ENCODE measurements at regions not wholly inside any gene's neighbourhood (a gene's known extent, or its start where the extent isn't known, plus 50 kb on each side); places are given as distances from the start of the nearest gene placed in this dataset.

- Histone ChIP-seq H3K27me3 (ENCODE audit: insufficient read depth, low read length) (no peaks in the 10 kb centered on the region), H3K9ac (ENCODE audit: extremely low read depth, insufficient read length, low read length) (no peak overlapping the region), H4K20me1 (ENCODE audit: control insufficient read depth, insufficient read depth, insufficient read length) (no peaks in the 10 kb centered on the region), H3K56ac (ENCODE audit: insufficient read length, low read depth, low read length) (no peak overlapping the region), H4K8ac (replicated peaks; ENCODE audit: insufficient read length, low read depth, low read length) (no peak overlapping the region), H2AFZ (ENCODE audit: low read length) (no peak overlapping the region), H3K14ac (ENCODE audit: insufficient read depth, low read length) (no peak overlapping the region), H4K91ac (ENCODE audit: insufficient read length, low read depth, low read length) (no peak overlapping the region), H3K23ac (ENCODE audit: insufficient read length, low read depth, low read length) (no peak overlapping the region), H2BK12ac (ENCODE audit: insufficient read length, low read depth, low read length) (no peak overlapping the region), H3K18ac (ENCODE audit: insufficient read length, low read depth, low read length) (no peak overlapping the region), H4K5ac (ENCODE audit: insufficient read length, low read depth, low read length) (no peak overlapping the region), H2BK120ac (ENCODE audit: low read depth, low read length, poor library complexity, severe bottlenecking) (no peak overlapping the region), H3K79me2 (ENCODE audit: insufficient read depth, low read length) (no peaks in the 10 kb centered on the region), H3K27ac (ENCODE audit: insufficient read length, low read depth, low read length) (no peak overlapping the region), H3T11ph (ENCODE audit: low read length) (no peak overlapping the region), H2BK20ac (ENCODE audit: low read depth, low read length, poor library complexity, severe bottlenecking) (no peak overlapping the region), H3K79me1 (ENCODE audit: insufficient read depth, low read depth, low read length, poor library complexity, severe bottlenecking) (no peaks in the 10 kb centered on the region), H2AK5ac (ENCODE audit: insufficient read length, low read length) (no peak overlapping the region), H3K23me2 (ENCODE audit: insufficient read length, low read depth, low read length, poor library complexity, severe bottlenecking) (no peaks in the 10 kb centered on the region), H3K4me1 (ENCODE audit: insufficient read depth, low read length) (no peaks in the 10 kb centered on the region), H2BK15ac (ENCODE audit: low read depth, low read length) (no peak overlapping the region), H2BK5ac (ENCODE audit: insufficient read length, low read length) (no peak overlapping the region), H3K4ac (ENCODE audit: low read depth, low read length) (no peak overlapping the region), H3K9me3 (ENCODE audit: control insufficient read depth, low read depth, low read length) (no peaks in the 10 kb centered on the region), H3K4me2 (ENCODE audit: insufficient read depth, insufficient read length, low read length) (no peak overlapping the region)
- H3K36me3 Mint-ChIP-seq (ENCODE audit: insufficient read depth in 1 of 3, low read depth in 3 of 3) = peaks cover 0 to 2% (median 0%) of the 10 kb centered on the region in 3 experiments; a peak in 1 of 7 replicates
- no CpG with 5 or more reads among the region's 2 CpGs for WGBS (ENCODE audit: extremely low coverage, insufficient read length, low lambda C conversion rate)
- TF ChIP-seq, protein P1, sequence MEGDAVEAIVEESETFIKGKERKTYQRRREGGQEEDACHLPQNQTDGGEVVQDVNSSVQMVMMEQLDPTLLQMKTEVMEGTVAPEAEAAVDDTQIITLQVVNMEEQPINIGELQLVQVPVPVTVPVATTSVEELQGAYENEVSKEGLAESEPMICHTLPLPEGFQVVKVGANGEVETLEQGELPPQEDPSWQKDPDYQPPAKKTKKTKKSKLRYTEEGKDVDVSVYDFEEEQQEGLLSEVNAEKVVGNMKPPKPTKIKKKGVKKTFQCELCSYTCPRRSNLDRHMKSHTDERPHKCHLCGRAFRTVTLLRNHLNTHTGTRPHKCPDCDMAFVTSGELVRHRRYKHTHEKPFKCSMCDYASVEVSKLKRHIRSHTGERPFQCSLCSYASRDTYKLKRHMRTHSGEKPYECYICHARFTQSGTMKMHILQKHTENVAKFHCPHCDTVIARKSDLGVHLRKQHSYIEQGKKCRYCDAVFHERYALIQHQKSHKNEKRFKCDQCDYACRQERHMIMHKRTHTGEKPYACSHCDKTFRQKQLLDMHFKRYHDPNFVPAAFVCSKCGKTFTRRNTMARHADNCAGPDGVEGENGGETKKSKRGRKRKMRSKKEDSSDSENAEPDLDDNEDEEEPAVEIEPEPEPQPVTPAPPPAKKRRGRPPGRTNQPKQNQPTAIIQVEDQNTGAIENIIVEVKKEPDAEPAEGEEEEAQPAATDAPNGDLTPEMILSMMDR (conservative IDR thresholded peaks at IDR 0.05) = no peak
- H3K27me3 Mint-ChIP-seq (ENCODE audit: low read depth) = no peaks in the 10 kb centered on the region
- H3K27ac Mint-ChIP-seq = no peak overlapping the region
- DNase-seq = no peak
- no peaks in the 10 kb centered on the region for H3K4me1 Mint-ChIP-seq
- peaks cover 0 to 4% of the 10 kb centered on the region in 2 experiments; a peak in 1 of 5 replicates for H3K9me3 Mint-ChIP-seq
- H3K4me3 Mint-ChIP-seq = no peak overlapping the region
These were observed 494.3 kb downstream of the TRHDE start for GRCh38 chr12:72766517-72766916.

Data from H9 (cell line).